ENCODE measurements at regions not wholly inside any gene's neighbourhood (a gene's known extent, or its start where the extent isn't known, plus 50 kb on each side); places are given as distances from the start of the nearest gene placed in this dataset.

DNA sequence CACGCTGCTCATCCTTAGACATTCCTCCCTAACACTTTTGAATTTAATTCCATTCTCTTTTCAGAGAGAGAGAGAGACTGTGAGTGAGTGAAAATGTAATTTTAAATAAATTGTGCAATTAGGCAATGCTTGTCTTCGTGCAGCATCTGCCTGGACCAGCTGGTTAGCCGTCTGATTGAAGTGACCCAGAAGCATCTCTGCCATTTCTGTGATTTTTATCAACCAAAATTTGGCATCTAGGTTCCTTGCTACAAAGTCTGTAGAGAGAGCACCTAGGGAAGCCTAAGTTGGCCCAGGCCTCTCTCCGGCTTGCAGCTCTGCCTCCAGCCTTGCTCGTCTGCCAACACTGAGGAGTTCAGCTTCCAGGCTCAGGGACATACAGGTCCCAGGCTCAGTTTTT, 138.6 kb upstream of the GPR12 start:
- Histone ChIP-seq H2AFZ (ENCODE audit: low read length) (no peak overlapping the region), H3K9me3 (ENCODE audit: control insufficient read depth, low read depth, low read length) (no peaks in the 10 kb centered on the region), H2AK5ac (ENCODE audit: insufficient read length, low read length) (no peak overlapping the region), H2BK15ac (ENCODE audit: low read depth, low read length) (no peak overlapping the region), H4K5ac (ENCODE audit: insufficient read length, low read depth, low read length) (no peak overlapping the region), H3K23ac (ENCODE audit: insufficient read length, low read depth, low read length) (no peak overlapping the region), H3T11ph (ENCODE audit: low read length) (no peak overlapping the region), H3K23me2 (ENCODE audit: insufficient read length, low read depth, low read length, poor library complexity, severe bottlenecking) (no peaks in the 10 kb centered on the region), H3K79me2 (ENCODE audit: insufficient read depth, low read length) (no peaks in the 10 kb centered on the region), H3K9ac (ENCODE audit: extremely low read depth, insufficient read length, low read length) (no peak overlapping the region), H3K4me1 (ENCODE audit: insufficient read depth, low read length) (peaks cover 3% of the 10 kb centered on the region; the same call in 1 of the 2 replicates), H3K18ac (ENCODE audit: insufficient read length, low read depth, low read length) (no peak overlapping the region), H3K79me1 (ENCODE audit: insufficient read depth, low read depth, low read length, poor library complexity, severe bottlenecking) (no peaks in the 10 kb centered on the region), H3K4ac (ENCODE audit: low read depth, low read length) (no peak overlapping the region), H2BK120ac (ENCODE audit: low read depth, low read length, poor library complexity, severe bottlenecking) (no peak overlapping the region), H2BK5ac (ENCODE audit: insufficient read length, low read length) (no peak overlapping the region), H3K4me2 (ENCODE audit: insufficient read depth, insufficient read length, low read length) (no peak overlapping the region), H3K56ac (ENCODE audit: insufficient read length, low read depth, low read length) (no peak overlapping the region), H3K27ac (ENCODE audit: insufficient read length, low read depth, low read length) (no peak overlapping the region), H3K27me3 (ENCODE audit: insufficient read depth, low read length) (no peaks in the 10 kb centered on the region), H3K14ac (ENCODE audit: insufficient read depth, low read length) (no peak overlapping the region), H4K8ac (replicated peaks; ENCODE audit: insufficient read length, low read depth, low read length) (no peak overlapping the region), H2BK20ac (ENCODE audit: low read depth, low read length, poor library complexity, severe bottlenecking) (no peak overlapping the region), H4K20me1 (ENCODE audit: control insufficient read depth, insufficient read depth, insufficient read length) (no peaks in the 10 kb centered on the region), H2BK12ac (ENCODE audit: insufficient read length, low read depth, low read length) (no peak overlapping the region), H4K91ac (ENCODE audit: insufficient read length, low read depth, low read length) (no peak overlapping the region)
- Mint-ChIP-seq H3K27me3 (ENCODE audit: low read depth) (peaks cover 3% of the 10 kb centered on the region), H3K9me3 (peaks cover 7 to 9% of the 10 kb centered on the region in 2 experiments; a peak in 4 of 5 replicates), H3K4me1 (peaks cover 41 to 56% of the 10 kb centered on the region in 2 experiments), H3K36me3 (ENCODE audit: insufficient read depth in 1 of 3, low read depth in 3 of 3) (peaks cover 0 to 7% (median 3%) of the 10 kb centered on the region in 3 experiments; a peak in 2 of 7 replicates), H3K27ac (no peak overlapping the region), H3K4me3 (no peak overlapping the region)
- TF ChIP-seq, protein P1, sequence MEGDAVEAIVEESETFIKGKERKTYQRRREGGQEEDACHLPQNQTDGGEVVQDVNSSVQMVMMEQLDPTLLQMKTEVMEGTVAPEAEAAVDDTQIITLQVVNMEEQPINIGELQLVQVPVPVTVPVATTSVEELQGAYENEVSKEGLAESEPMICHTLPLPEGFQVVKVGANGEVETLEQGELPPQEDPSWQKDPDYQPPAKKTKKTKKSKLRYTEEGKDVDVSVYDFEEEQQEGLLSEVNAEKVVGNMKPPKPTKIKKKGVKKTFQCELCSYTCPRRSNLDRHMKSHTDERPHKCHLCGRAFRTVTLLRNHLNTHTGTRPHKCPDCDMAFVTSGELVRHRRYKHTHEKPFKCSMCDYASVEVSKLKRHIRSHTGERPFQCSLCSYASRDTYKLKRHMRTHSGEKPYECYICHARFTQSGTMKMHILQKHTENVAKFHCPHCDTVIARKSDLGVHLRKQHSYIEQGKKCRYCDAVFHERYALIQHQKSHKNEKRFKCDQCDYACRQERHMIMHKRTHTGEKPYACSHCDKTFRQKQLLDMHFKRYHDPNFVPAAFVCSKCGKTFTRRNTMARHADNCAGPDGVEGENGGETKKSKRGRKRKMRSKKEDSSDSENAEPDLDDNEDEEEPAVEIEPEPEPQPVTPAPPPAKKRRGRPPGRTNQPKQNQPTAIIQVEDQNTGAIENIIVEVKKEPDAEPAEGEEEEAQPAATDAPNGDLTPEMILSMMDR (conservative IDR thresholded peaks at IDR 0.05): no peak
- no peak for DNase-seq
- WGBS (ENCODE audit: extremely low coverage, insufficient read length, low lambda C conversion rate): no CpG with 5 or more reads among the region's 5 CpGs
